ENCODE measurements at regions not wholly inside any gene's neighbourhood (a gene's known extent, or its start where the extent isn't known, plus 50 kb on each side); places are given as distances from the start of the nearest gene placed in this dataset.

- no peak for TF ChIP-seq CTCF (IDR thresholded peaks at IDR 0.05; ENCODE audit: control extremely low read depth in 1 of 3, insufficient read depth in 1 of 3, low read depth in 1 of 3, low read length in 3 of 3)
- TF ChIP-seq SRF (IDR thresholded peaks at IDR 0.05; ENCODE audit: low read depth, low read length) = no peak
- no peak for TF ChIP-seq MAFK (IDR thresholded peaks at IDR 0.05; ENCODE audit: low read depth, low read length)
- TF ChIP-seq TBP (IDR thresholded peaks at IDR 0.05; ENCODE audit: low read depth, low read length) = no peak
- no peak for TF ChIP-seq EGR1 (IDR thresholded peaks at IDR 0.05; ENCODE audit: borderline replicate concordance, low read depth, low read length)
- no peak for TF ChIP-seq ASH2L (IDR thresholded peaks at IDR 0.05; ENCODE audit: low read length)
- TF ChIP-seq USF2 (IDR thresholded peaks at IDR 0.05; ENCODE audit: low read length) = no peak
- no peak for TF ChIP-seq POLR2A (IDR thresholded peaks at IDR 0.05; ENCODE audit: control extremely low read depth in 1 of 2, low read depth in 2 of 2, low read length in 2 of 2)
- TF ChIP-seq MAX (IDR thresholded peaks at IDR 0.05) = no peak
- no peak for TF ChIP-seq TCF12 (IDR thresholded peaks at IDR 0.05; ENCODE audit: low read depth, low read length)
Observed at GRCh38 chr9:88689509-88690298, 154.7 kb downstream of the NXNL2 start.

Measured in H1 (cell line).